IMR-90 (cell line): ENCODE measurements at regions not wholly inside any gene's neighbourhood (a gene's known extent, or its start where the extent isn't known, plus 50 kb on each side); places are given as distances from the start of the nearest gene placed in this dataset.

ENCODE experiments used
- BHLHE40 ChIP-seq: fragments of 150-350 bp; IDR thresholded peaks from 2 replicates; pipeline ENCODE4 v1.6.1; 2016; ENCODE audit warnings: mild to moderate bottlenecking, low read depth, low read length
- CEBPB ChIP-seq: IDR thresholded peaks from 2 replicates; pipeline ENCODE4 v1.6.1; 2012; ENCODE audit warnings: low read depth, low read length, improper control_type of control experiment
- CHD1 ChIP-seq: IDR thresholded peaks from 2 replicates; pipeline ENCODE4 v1.6.1; 2012; ENCODE audit warnings: low read depth, low read length, improper control_type of control experiment
- CTCF ChIP-seq: conservative IDR thresholded peaks from 2 replicates; pipeline ENCODE4 v1.5.1; 2012; ENCODE audit warnings: mild to moderate bottlenecking, low read depth, low read length, improper control_type of control experiment
- NFE2L2 ChIP-seq: fragments of 150-350 bp; IDR thresholded peaks from 2 replicates; pipeline ENCODE4 v1.6.1; 2016; ENCODE audit warnings: low read depth, mild to moderate bottlenecking, low read length
- POLR2A ChIP-seq: IDR thresholded peaks from 2 replicates; pipeline ENCODE4 v1.6.1; 2012; ENCODE audit warnings: mild to moderate bottlenecking, low read depth, low read length
- RAD21 ChIP-seq: IDR thresholded peaks from 2 replicates; pipeline ENCODE4 v1.6.1; 2012; ENCODE audit warnings: low read length, improper control_type of control experiment
- RCOR1 ChIP-seq: IDR thresholded peaks from 2 replicates; pipeline ENCODE4 v1.6.1; 2012; ENCODE audit warnings: mild to moderate bottlenecking, low read length, improper control_type of control experiment; ENCODE audit not compliant: insufficient replicate concordance
- SMC3 ChIP-seq: fragments of 150-350 bp; IDR thresholded peaks from 2 replicates; pipeline ENCODE4 v1.6.1; 2016; ENCODE audit warnings: low read depth, mild to moderate bottlenecking, antibody characterized with exemption, low read length, moderate library complexity
- USF2 ChIP-seq: fragments of 150-350 bp; IDR thresholded peaks from 2 replicates; pipeline ENCODE4 v1.6.1; 2017; ENCODE audit warnings: mild to moderate bottlenecking, antibody characterized with exemption, low read length, low read depth

DNA sequence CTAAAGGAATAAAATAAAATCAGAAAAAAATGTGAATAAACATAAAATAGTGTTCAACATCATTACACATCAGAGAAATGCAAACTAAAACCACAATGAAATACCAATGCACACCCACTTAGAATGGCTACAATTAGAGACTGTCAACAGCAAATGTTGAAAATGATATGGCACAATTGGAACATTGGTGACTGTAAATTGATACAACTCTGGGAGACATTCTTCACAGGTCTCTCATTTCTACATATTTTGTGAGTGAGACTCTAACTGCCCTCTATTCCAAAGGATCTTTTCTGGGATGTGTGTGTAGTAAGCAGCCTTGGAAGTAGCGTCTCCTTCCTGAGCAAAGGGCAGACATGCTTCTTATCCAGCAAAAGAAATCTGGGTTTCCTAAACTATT lies 323.0 kb downstream of the FBXO15 start:
- TF ChIP-seq SMC3 (no peak), CTCF (no peak), POLR2A (no peak), CEBPB (no peak), NFE2L2 (no peak), USF2 (no peak), RAD21 (no peak), BHLHE40 (peak; percentile 15; the same call in 1 of the 2 replicates), RCOR1 (no peak), CHD1 (no peak)
